GM21528 (cell line): ENCODE measurements at regions not wholly inside any gene's neighbourhood (a gene's known extent, or its start where the extent isn't known, plus 50 kb on each side); places are given as distances from the start of the nearest gene placed in this dataset.
"Not testable (repeated sequence)": the region's sequence is repeated elsewhere in the genome, so short reads cannot be mapped to it uniquely, and the experiment has no call there.

Experiments
- ATAC-seq: cut with Tn5 transposase; IDR thresholded peaks from one replicate; pipeline ENCODE4 v1.9.1; 2021; ENCODE audit warnings: mild to moderate bottlenecking, moderate library complexity; ENCODE audit not compliant: unreplicated experiment, low FRiP score

- ATAC-seq = no peak
These were observed 66.3 kb upstream of the UFM1 start for GRCh38 chr13:38283346-38283745.

GRCh38 chr13:38265132-38265497 lies 84.5 kb upstream of the UFM1 start:
- ATAC-seq = no peak

GRCh38 chr13:38264363-38265131 lies 85.1 kb upstream of the UFM1 start:
- no peak for ATAC-seq

GRCh38 chr13:38262211-38262610 lies 87.4 kb upstream of the UFM1 start:
- no peak for ATAC-seq

GRCh38 chr13:38255600-38255999 lies 94.1 kb upstream of the UFM1 start:
- ATAC-seq = no peak

GRCh38 chr13:38239874-38240273 lies 109.8 kb upstream of the UFM1 start:
- ATAC-seq = no peak

- no peak for ATAC-seq
These were observed 121.3 kb upstream of the UFM1 start for GRCh38 chr13:38228322-38228721.

GRCh38 chr13:38226496-38226895 lies 123.2 kb upstream of the UFM1 start:
- ATAC-seq = no peak

- no peak for ATAC-seq
These were observed 126.6 kb upstream of the UFM1 start for GRCh38 chr13:38223089-38223488.

- ATAC-seq = not testable (repeated sequence)
These were observed 128.5 kb upstream of the UFM1 start for GRCh38 chr13:38221120-38221519.

- no peak for ATAC-seq
These were observed 133.5 kb upstream of the UFM1 start for GRCh38 chr13:38216181-38216580.

GRCh38 chr13:38213314-38213713 lies 136.3 kb upstream of the UFM1 start:
- no peak for ATAC-seq

- no peak for ATAC-seq
These were observed 138.6 kb upstream of the UFM1 start for GRCh38 chr13:38210928-38211596.

GRCh38 chr13:38204556-38204955 lies 145.1 kb upstream of the UFM1 start:
- no peak for ATAC-seq

GRCh38 chr13:38202740-38203139 lies 146.9 kb upstream of the UFM1 start:
- ATAC-seq = no peak

GRCh38 chr13:38191016-38191415 lies 158.6 kb upstream of the UFM1 start:
- ATAC-seq = no peak

GRCh38 chr13:38180670-38181069 lies 169.0 kb upstream of the UFM1 start:
- ATAC-seq = peak; percentile 68

- no peak for ATAC-seq
These were observed 169.5 kb upstream of the UFM1 start for GRCh38 chr13:38180126-38180525.

- ATAC-seq = no peak
These were observed 173.0 kb upstream of the UFM1 start for GRCh38 chr13:38176664-38177063.

GRCh38 chr13:38173403-38173802 lies 176.2 kb upstream of the UFM1 start:
- ATAC-seq = no peak

- ATAC-seq = peak; percentile 99
These were observed 182.4 kb upstream of the UFM1 start for GRCh38 chr13:38167164-38167822.

- ATAC-seq = no peak
These were observed 183.5 kb upstream of the UFM1 start for GRCh38 chr13:38166116-38166515.
